ENCODE measurements at regions not wholly inside any gene's neighbourhood (a gene's known extent, or its start where the extent isn't known, plus 50 kb on each side); places are given as distances from the start of the nearest gene placed in this dataset.

GRCh38 chr10:108244443-108245228, 1080.1 kb upstream of the SORCS1 start:
- no peaks in the 10 kb centered on the region for H3K27me3 ChIP-seq
- no peaks in the 10 kb centered on the region for H3K4me1 ChIP-seq
- no peak for TF ChIP-seq POLR2A (IDR thresholded peaks at IDR 0.05; ENCODE audit: low read depth)
- no peak for TF ChIP-seq EP300 (IDR thresholded peaks at IDR 0.05)
- no peak for TF ChIP-seq CTCF (IDR thresholded peaks at IDR 0.05)
- TF ChIP-seq POLR2AphosphoS5 (IDR thresholded peaks at IDR 0.05) = no peak
- DNase-seq (ENCODE audit: extremely low spot score) = no peak
- H3K9me3 ChIP-seq = peaks cover 0 to 22% (median 3%) of the 10 kb centered on the region in 4 donors
- H3K4me3 ChIP-seq = no peak overlapping the region
- intact Hi-C loops (cut with DNase I) = no loop called here
- H3K36me3 ChIP-seq = no peaks in the 10 kb centered on the region
- H3K27ac ChIP-seq (replicated peaks in 1 of 4) = no peak overlapping the region
- 78% methylated on average over 9 of the region's 9 CpGs for WGBS

- intact Hi-C loops (cut with DNase I) = no loop called here
- 77% methylated on average over 1 of the region's 1 CpG for whole genome bisulfite sequencing
- peaks cover 0 to 13% (median 3%) of the 10 kb centered on the region in 4 donors for H3K9me3 ChIP-seq
- H3K4me3 ChIP-seq = no peak overlapping the region
- TF ChIP-seq CTCF (IDR thresholded peaks at IDR 0.05) (no peak), POLR2A (IDR thresholded peaks at IDR 0.05; ENCODE audit: low read depth) (no peak), POLR2AphosphoS5 (IDR thresholded peaks at IDR 0.05) (no peak), EP300 (IDR thresholded peaks at IDR 0.05) (no peak)
- DNase-seq (ENCODE audit: extremely low spot score) = no peak
- H3K36me3 ChIP-seq = no peaks in the 10 kb centered on the region
- no peaks in the 10 kb centered on the region for H3K4me1 ChIP-seq
- H3K27me3 ChIP-seq = no peaks in the 10 kb centered on the region
- no peak overlapping the region for H3K27ac ChIP-seq (replicated peaks in 1 of 4)
These were observed 1076.7 kb upstream of the SORCS1 start for GRCh38 chr10:108241166-108241565.

- intact Hi-C loops (cut with DNase I) = no loop called here
- 61% methylated on average over 1 of the region's 1 CpG for WGBS
These were observed 1073.8 kb upstream of the SORCS1 start for GRCh38 chr10:108238261-108238660.

GRCh38 chr10:108230478-108231170, 1066.1 kb upstream of the SORCS1 start:
- Histone ChIP-seq H3K36me3 (no peaks in the 10 kb centered on the region), H3K27me3 (no peaks in the 10 kb centered on the region), H3K27ac (replicated peaks in 1 of 4) (no peak overlapping the region), H3K4me1 (no peaks in the 10 kb centered on the region), H3K4me3 (no peak overlapping the region), H3K9me3 (no peaks in the 10 kb centered on the region)
- intact Hi-C loops (cut with DNase I) = no loop called here
- TF ChIP-seq EP300 (IDR thresholded peaks at IDR 0.05) (no peak), POLR2AphosphoS5 (IDR thresholded peaks at IDR 0.05) (no peak), POLR2A (IDR thresholded peaks at IDR 0.05; ENCODE audit: low read depth) (no peak), CTCF (IDR thresholded peaks at IDR 0.05) (no peak)
- 76% methylated on average over 5 of the region's 5 CpGs for WGBS
- DNase-seq (ENCODE audit: extremely low spot score) = no peak

More at GRCh38 chr10:108238261-108238660, 1073.8 kb upstream of the SORCS1 start:
- Histone ChIP-seq H3K27me3 (no peaks in the 10 kb centered on the region), H3K4me3 (no peak overlapping the region), H3K9me3 (no peaks in the 10 kb centered on the region), H3K27ac (replicated peaks in 1 of 4) (no peak overlapping the region), H3K4me1 (no peaks in the 10 kb centered on the region), H3K36me3 (no peaks in the 10 kb centered on the region)
- TF ChIP-seq EP300 (IDR thresholded peaks at IDR 0.05) (no peak), POLR2A (IDR thresholded peaks at IDR 0.05; ENCODE audit: low read depth) (no peak), CTCF (IDR thresholded peaks at IDR 0.05) (no peak), POLR2AphosphoS5 (IDR thresholded peaks at IDR 0.05) (no peak)
- DNase-seq (ENCODE audit: extremely low spot score) = no peak
